Activated B cell treated with CpG ODN at 0.5 μM for 24 hours (primary cell): ENCODE measurements at regions not wholly inside any gene's neighbourhood (a gene's known extent, or its start where the extent isn't known, plus 50 kb on each side); places are given as distances from the start of the nearest gene placed in this dataset.

Experiments
- ATAC-seq: fragments of 200-7000 bp; cut with Tn5 transposase; one replicate; pipeline ENCODE4 v1.10.0; 2021; ENCODE audit warnings: low read depth, mild to moderate bottlenecking, moderate library complexity
- CTCF ChIA-PET: fragments of 350-600 bp; sonication (Branson Sonifier 250); formaldehyde crosslinking; loops from one replicate; lab custom pipeline; 2021; ENCODE audit warnings: antibody characterized with exemption; lab: Charles Lee
- POLR2A ChIA-PET: fragments of 350-600 bp; sonication (Branson Sonifier 250); formaldehyde crosslinking; loops from one replicate; lab custom pipeline; 2021; ENCODE audit warnings: antibody characterized with exemption; lab: Charles Lee
- DNase-seq: peaks from one replicate; pipeline ENCODE4 v3.0.0; 2022
- H3K27ac Mint-ChIP-seq: one replicate; pipeline ENCODE4 v1.8.0; 2020; ENCODE audit warnings: mixed read lengths
- H3K27me3 Mint-ChIP-seq: one replicate; pipeline ENCODE4 v1.8.0; 2021; ENCODE audit warnings: mixed read lengths
- H3K36me3 Mint-ChIP-seq: one replicate; pipeline ENCODE4 v1.8.0; 2021; ENCODE audit warnings: low read depth, mixed read lengths
- H3K4me1 Mint-ChIP-seq: one replicate; pipeline ENCODE4 v1.8.0; 2021; ENCODE audit warnings: mixed read lengths
- H3K4me3 Mint-ChIP-seq: one replicate; pipeline ENCODE4 v1.8.0; 2020; ENCODE audit warnings: mild to moderate bottlenecking, mixed read lengths
- H3K9me3 Mint-ChIP-seq: one replicate; pipeline ENCODE4 v1.8.0; 2020; ENCODE audit warnings: mixed read lengths
- CTCF ChIP-seq: fragments of 200-600 bp; IDR thresholded peaks from one replicate; pipeline ENCODE4 v1.8.0; 2022; ENCODE audit warnings: antibody characterized with exemption, mild to moderate bottlenecking
- intact Hi-C: fragments of 100-400 bp; cut with micrococcal nuclease; formaldehyde crosslinking; loops from one replicate; pipeline ENCODE4 v1.15.1; 2024

- intact Hi-C loops: no loop called here
- ChIA-PET CTCF (no interaction called here), POLR2A (no interaction called here)
- no peak overlapping the region for H3K27ac Mint-ChIP-seq
- TF ChIP-seq CTCF: no peak
- no peak for ATAC-seq
- no peaks in the 10 kb centered on the region for H3K27me3 Mint-ChIP-seq
- no peaks in the 10 kb centered on the region for H3K4me1 Mint-ChIP-seq
- no peak for DNase-seq
- no peak overlapping the region for H3K4me3 Mint-ChIP-seq
- H3K36me3 Mint-ChIP-seq: no peaks in the 10 kb centered on the region
- peaks cover 4% of the 10 kb centered on the region for H3K9me3 Mint-ChIP-seq
Measured at GRCh38 chr3:7915356-7915755, 586.3 kb upstream of the LMCD1 start.

- Mint-ChIP-seq H3K27me3 (no peaks in the 10 kb centered on the region), H3K36me3 (no peaks in the 10 kb centered on the region), H3K4me3 (no peak overlapping the region), H3K4me1 (no peaks in the 10 kb centered on the region), H3K27ac (no peak overlapping the region), H3K9me3 (peaks cover 4% of the 10 kb centered on the region)
- CTCF ChIA-PET: no interaction called here
- no peak for ATAC-seq
- POLR2A ChIA-PET: no interaction called here
- TF ChIP-seq CTCF: no peak
- DNase-seq: no peak
- intact Hi-C loops: no loop called here
Measured at GRCh38 chr3:7917443-7918151, 584.0 kb upstream of the LMCD1 start.

- Mint-ChIP-seq H3K36me3 (no peaks in the 10 kb centered on the region), H3K27me3 (no peaks in the 10 kb centered on the region), H3K4me3 (no peak overlapping the region), H3K9me3 (peaks cover 4% of the 10 kb centered on the region), H3K27ac (no peak overlapping the region), H3K4me1 (no peaks in the 10 kb centered on the region)
- ATAC-seq (no peak), DNase-seq (no peak)
- intact Hi-C loops: no loop called here
- CTCF ChIA-PET: no interaction called here
- POLR2A ChIA-PET: no interaction called here
- TF ChIP-seq CTCF: no peak
Measured at GRCh38 chr3:7920211-7920610, 581.4 kb upstream of the LMCD1 start.

- no peaks in the 10 kb centered on the region for H3K9me3 Mint-ChIP-seq
- H3K36me3 Mint-ChIP-seq: no peaks in the 10 kb centered on the region
- ChIA-PET POLR2A (no interaction called here), CTCF (no interaction called here)
- no peak overlapping the region for H3K27ac Mint-ChIP-seq
- no peak for TF ChIP-seq CTCF
- no peaks in the 10 kb centered on the region for H3K27me3 Mint-ChIP-seq
- no peak overlapping the region for H3K4me3 Mint-ChIP-seq
- ATAC-seq: no peak
- no peak for DNase-seq
- intact Hi-C loops: no loop called here
- H3K4me1 Mint-ChIP-seq: no peaks in the 10 kb centered on the region
Measured at GRCh38 chr3:7924228-7924627, 577.4 kb upstream of the LMCD1 start.

GRCh38 chr3:7927015-7927414, 574.6 kb upstream of the LMCD1 start:
- POLR2A ChIA-PET: no interaction called here
- intact Hi-C loops: no loop called here
- Mint-ChIP-seq H3K27ac (no peak overlapping the region), H3K4me3 (no peak overlapping the region), H3K4me1 (no peaks in the 10 kb centered on the region), H3K27me3 (no peaks in the 10 kb centered on the region), H3K36me3 (no peaks in the 10 kb centered on the region), H3K9me3 (no peaks in the 10 kb centered on the region)
- no peak for DNase-seq
- CTCF ChIA-PET: no interaction called here
- TF ChIP-seq CTCF: no peak
- no peak for ATAC-seq
